VCaP (cell line): ENCODE measurements at regions not wholly inside any gene's neighbourhood (a gene's known extent, or its start where the extent isn't known, plus 50 kb on each side); places are given as distances from the start of the nearest gene placed in this dataset.

Experiments used
- H3K27ac ChIP-seq: fragments of 450-650 bp; 2 replicates; pipeline ENCODE4 v1.5.1; 2017
- TF ChIP-seq, protein P1 (sequence below): fragments of 450-650 bp; conservative IDR thresholded peaks from 2 replicates; pipeline ENCODE4 v1.5.1; 2017; ENCODE audit warnings: mild to moderate bottlenecking, moderate library complexity

DNA sequence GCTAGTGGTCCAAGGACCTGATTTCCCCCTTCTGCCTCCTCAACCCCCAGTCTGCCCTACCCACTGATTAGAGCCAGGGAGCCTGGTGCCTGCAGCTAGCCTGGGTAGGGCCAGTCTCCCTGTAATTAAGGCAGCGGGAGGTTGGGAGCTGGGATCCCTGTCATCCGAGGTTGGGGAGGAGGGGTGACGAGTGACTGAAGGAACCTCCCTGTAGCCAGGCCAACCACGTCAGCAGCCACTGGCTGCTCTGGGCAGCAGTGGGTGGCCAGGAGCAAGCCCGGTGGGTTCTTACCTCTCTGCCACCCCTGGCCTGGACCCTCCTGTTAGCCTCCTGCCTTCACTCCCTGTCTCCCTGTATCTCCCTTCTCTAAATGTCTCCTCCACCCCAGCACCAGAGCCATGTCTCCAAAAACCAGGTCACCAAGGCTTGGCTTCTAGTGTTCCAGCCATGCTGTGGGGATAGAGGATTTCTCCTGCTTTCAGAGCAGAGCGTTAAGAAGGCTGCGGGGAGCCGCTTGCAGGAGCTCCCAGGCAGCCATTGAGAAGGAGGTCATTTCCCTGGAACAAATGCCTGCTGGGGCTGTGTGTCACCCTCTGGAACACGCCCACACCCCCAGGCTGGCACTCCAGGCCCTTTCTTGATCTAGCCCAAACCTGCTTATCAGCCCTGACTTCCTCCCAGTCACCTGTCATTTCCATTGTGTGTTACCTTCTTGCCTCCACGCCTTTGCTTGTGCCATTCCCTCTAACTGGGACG is 65.0 kb upstream of the GGTA1 start:
- no peak overlapping the region for H3K27ac ChIP-seq
- TF ChIP-seq, protein P1, sequence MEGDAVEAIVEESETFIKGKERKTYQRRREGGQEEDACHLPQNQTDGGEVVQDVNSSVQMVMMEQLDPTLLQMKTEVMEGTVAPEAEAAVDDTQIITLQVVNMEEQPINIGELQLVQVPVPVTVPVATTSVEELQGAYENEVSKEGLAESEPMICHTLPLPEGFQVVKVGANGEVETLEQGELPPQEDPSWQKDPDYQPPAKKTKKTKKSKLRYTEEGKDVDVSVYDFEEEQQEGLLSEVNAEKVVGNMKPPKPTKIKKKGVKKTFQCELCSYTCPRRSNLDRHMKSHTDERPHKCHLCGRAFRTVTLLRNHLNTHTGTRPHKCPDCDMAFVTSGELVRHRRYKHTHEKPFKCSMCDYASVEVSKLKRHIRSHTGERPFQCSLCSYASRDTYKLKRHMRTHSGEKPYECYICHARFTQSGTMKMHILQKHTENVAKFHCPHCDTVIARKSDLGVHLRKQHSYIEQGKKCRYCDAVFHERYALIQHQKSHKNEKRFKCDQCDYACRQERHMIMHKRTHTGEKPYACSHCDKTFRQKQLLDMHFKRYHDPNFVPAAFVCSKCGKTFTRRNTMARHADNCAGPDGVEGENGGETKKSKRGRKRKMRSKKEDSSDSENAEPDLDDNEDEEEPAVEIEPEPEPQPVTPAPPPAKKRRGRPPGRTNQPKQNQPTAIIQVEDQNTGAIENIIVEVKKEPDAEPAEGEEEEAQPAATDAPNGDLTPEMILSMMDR, result no peak

DNA sequence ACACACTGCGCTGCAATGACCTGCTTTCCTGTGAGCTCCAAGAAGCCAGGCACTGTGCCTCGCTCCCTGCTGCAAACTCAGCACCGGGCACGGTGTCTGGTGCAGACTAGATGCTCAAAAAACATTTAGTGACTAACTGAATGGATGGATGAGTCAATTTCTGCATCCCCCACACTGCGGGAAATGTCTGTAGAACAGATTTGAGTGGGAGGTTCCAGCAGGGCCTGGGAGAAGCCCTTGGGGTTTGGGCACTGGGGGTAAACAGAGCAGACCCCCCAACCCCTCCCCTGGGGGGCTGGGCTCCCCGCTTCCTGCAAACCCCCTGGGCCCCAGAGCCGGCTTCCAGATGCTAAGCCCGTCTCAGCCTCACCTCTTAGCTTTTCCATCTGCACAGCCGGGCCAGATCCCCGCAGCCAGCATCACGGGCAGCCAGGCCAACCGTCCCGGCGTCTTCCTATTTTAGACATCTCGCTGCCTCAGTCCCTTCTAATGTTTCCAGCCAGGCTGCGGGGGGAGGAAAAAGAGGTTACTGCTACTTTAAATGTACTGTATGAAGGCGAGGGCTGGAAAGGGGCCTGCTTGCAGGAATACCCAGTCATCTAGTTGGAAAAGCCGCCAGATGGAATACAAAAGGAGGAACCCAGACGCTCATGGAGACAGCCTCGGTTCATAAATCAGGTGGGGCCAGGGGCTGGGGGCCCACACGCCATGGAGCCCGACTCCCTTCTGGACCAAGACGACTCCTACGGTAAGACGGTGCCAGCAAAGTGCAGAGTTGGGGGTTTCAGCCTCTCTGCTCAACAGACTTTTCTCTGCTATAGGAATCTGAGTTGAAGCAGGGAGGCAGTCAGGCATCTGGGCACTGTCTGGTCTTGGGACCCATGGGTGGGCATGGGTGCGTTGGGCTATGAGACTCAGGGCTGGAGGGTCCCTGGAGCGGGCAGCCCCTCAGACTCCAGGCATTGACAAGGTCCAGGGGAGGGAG is 67.1 kb upstream of the GGTA1 start:
- H3K27ac ChIP-seq, result no peak overlapping the region
- TF ChIP-seq, protein P1, result no peak

DNA sequence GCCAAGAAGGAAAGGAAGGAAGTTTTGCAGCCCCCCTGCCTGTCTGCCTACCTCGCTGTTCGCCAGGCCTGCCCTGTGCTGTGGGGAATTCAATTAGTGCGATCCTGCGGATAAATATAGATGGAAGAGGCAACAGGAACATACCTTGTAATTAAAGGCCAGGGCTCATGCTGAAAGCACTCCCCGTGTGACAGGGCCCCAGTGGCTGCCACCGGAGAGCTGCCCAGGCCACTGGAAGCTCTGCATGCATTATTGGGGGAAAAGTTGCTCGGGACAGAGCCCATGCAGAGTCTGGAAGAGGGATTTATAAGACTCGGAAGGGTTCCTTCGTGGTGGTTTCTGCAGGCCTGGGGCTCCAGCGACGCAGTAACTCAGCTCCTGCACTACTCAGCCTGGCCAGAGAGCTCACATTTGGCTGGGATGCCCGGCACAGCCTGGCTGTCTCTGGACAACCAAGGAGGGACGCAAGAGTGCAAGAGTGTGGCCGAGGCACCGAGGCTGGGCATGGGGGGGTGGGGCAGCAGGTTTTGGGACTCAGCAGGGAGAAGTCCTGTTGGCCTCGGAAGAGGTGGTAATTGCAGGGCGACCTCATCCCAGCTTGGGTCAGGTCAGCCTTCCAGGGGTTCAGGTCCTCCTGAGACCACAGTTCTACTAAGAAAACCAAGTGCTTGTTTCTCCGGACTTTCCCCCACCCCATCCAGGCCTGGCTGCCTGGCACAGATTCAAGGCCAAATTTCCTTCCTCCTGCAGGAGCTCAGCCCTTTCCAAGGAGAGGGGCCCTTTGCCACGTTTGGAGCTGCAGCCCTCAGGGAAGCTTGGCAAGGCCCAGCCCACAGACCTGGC is 68.1 kb upstream of the GGTA1 start:
- TF ChIP-seq, protein P1, result no peak
- peak overlapping the region; percentile 18; the same call in 1 of the 2 replicates for H3K27ac ChIP-seq

DNA sequence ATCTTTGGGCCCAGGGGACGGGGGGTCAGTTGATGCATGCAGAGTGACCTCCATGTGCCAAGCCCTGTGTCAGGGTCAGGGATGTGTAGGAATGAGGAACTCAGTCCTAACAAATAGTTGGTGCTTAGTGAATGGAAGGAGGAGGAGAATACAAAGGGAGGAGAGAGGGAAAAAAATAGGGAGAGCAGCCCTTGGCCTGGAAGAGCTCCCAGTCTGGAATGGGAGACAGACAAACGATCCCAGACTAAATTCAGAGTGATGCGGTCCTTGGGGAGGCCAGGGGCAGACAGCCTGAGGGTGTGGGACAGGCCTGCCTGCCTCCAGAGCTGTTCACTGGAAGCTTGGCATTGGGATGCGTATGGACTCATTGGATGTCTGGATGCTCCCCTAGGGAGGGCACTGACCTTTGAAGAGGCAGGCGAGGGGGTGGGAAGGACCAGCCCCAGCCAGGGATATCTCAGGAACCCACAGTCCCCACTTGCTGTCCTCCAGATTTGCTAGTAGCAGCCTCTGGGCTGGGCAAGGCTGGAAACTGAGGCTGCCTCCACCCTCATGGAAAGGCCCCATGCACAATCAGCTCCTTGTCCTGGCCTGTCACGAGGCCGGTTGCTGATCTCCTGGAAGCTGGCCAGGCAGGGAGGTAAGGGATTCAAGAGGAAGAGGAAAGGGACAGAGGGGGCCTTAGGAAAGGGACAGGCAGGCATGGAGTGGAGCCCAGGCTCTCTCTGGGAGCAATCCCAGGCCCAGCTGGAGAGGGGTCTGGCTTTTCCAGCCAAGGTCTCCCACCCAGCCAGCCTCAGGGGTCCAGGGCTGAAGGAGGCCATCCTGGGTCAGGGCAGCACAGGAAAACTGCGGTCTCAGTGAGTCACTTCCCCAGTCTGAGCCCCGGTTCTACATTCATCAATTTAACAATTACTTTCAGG is 69.0 kb upstream of the GGTA1 start:
- peak overlapping the region; percentile 18; the same call in 1 of the 2 replicates for H3K27ac ChIP-seq
- TF ChIP-seq, protein P1, result no peak

DNA sequence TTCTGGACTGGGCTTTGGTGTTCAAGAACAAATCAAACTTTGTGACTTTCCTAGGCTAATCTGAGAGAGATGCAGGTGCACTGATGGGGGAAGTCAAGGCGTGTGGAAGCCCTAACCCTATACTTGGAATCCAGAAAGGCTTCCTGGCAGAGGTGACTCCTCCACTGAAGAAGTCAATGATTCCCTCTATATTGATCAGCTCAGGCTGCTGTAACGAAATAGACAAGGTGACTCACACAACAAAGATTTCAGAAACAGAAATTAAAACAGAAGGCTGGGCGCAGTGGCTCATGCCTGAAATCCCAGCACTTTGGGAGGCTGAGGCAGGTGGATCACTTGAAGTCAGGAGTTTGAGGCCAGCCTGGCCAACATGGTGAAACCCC is 69.6 kb upstream of the GGTA1 start:
- no peak overlapping the region; the same call in 1 of the 2 replicates for H3K27ac ChIP-seq
- TF ChIP-seq, protein P1, result no peak

DNA sequence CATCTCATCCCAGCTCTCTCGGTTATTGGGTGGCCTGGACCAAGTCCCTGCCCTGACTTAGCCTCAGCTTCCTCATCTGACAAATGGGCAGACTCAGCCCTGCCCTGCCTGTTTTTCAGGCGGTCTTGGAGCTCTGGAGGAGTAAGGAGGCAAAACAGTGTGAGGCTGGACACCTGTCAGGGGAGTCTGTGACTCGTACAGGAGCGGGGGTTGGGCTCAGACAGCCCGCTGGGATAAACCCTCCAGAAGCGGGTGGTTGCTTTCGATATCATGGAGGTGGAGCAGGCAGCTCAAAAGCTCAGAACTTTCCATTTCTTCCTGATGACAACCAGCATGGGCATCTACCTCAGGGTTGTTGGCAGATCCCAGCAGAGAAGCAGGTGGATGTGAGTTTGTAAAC is 72.9 kb upstream of the GGTA1 start:
- TF ChIP-seq, protein P1, result no peak
- H3K27ac ChIP-seq, result no peak overlapping the region
